ENCODE measurements at regions not wholly inside any gene's neighbourhood (a gene's known extent, or its start where the extent isn't known, plus 50 kb on each side); places are given as distances from the start of the nearest gene placed in this dataset.

DNA sequence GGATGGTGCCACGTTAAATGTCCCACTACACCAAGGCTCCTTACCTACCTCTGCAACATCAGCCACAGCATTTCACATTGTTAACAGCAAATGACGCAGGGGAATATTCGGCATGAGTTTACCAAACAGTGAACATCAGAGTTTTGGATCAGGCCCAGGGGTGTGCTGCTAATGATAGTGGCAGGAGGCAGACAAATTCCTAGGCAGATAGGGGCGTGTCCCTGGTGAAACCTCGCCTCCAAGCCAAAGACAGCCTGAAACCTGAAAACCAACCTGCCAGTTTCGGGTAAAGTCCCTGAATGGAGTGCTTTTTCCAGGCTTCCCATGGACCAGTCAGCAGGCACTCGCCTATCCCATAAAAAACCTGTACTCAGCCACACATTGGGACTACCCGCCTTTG lies 133.6 kb downstream of the SH3BGRL2 start:
- DNase-seq = no peak

DNA sequence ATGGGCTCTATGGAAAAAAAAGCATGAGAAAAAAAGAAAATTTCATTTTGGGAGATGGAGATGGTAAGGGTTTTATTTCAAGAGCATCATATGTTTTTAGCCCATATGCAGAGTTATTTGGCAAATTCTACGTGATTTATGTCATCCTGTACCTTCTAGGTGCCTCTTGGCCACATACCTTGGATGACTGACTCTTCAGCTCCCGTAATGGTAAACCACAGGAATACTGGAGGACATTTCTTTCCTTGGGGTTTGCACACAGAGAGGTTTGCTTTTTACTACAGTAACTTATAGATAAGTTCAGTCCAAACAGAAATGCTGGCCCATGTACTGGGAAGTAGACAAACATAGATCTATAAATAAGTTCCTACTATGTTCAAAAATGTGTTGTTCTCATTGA lies 132.2 kb downstream of the SH3BGRL2 start:
- no peak for DNase-seq

DNA sequence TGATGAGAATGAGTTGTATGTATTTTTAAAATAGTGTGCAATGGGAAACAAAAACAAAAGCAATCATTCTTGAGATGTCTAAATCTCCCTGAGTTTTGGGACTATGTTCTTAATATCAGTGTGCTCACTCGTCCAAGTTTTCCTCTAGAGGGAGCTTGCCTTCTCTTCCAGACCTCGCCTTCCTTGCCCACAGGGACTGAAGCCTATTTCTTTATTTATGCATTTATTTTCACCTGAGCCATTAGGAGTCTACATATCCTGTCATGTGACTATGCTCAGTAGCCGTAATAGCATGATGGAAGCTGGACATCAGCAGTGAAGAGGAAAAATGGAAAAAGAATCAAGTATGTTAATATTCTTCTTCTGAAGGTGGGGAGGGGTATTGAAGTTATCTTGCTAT lies 131.2 kb downstream of the SH3BGRL2 start:
- no peak for DNase-seq

DNA sequence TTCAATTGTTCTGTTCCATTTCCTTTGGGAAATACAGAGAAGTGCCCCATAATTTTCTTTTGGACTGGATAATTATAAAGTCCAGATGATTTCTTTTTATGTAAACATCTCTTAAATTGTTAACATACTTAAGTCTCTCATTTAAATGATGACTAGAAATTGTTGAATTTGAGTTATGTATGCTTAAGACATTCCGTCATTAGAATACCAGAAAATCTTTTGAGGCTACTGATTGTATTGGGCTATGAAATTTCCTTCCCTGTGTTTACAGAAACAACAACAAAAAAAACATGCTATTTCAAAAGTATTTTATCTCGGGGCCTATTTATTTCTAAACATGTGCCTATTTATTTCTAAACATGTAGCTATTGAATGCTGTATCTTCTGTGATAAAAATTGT lies 125.4 kb downstream of the SH3BGRL2 start:
- no peak for DNase-seq

DNA sequence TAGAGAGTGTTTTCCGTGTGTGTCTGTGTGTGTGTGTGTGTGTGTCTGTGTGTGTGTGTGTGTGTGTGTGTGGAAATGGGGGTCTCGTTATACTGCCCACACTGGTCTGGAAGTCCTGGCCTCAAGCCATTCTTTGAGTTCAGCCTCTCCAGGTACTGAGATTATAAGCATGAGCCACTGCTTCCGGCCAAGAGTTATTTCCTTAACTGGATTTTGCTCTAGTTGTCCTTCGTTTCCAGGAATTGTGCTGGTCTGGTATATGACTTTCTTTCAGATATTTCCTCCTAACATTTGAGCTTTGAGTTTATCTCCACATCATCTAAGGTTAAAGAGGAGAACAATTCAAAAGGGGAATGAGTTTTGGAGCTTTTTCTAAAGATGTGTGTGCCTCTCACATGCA lies 124.8 kb downstream of the SH3BGRL2 start:
- no peak for DNase-seq
